OCI-LY1 (cell line): ENCODE measurements at regions not wholly inside any gene's neighbourhood (a gene's known extent, or its start where the extent isn't known, plus 50 kb on each side); places are given as distances from the start of the nearest gene placed in this dataset.

ENCODE experiments used
- H2AFZ ChIP-seq: fragments of 200-600 bp; sonication (generic), shearing (Covaris generic); 2 replicates; pipeline ENCODE4 v1.6.0; 2014; ENCODE audit warnings: antibody characterized with exemption, mild to moderate bottlenecking, low read length
- H3F3A ChIP-seq: fragments of 200-600 bp; sonication (generic), shearing (Covaris generic); 2 replicates; pipeline ENCODE4 v1.6.0; 2014; ENCODE audit warnings: mild to moderate bottlenecking, antibody characterized with exemption, low read length, moderate library complexity; ENCODE audit not compliant: insufficient read depth
- H3K27ac ChIP-seq: fragments of 200-600 bp; sonication (generic); 2 replicates; pipeline ENCODE4 v1.5.1; 2014; ENCODE audit warnings: low read length, mixed run types, mild to moderate bottlenecking, low read depth; ENCODE audit not compliant: poor library complexity, severe bottlenecking
- H3K27me3 ChIP-seq: fragments of 200-600 bp; sonication (generic); 2 replicates; pipeline ENCODE4 v1.6.0; 2014; ENCODE audit warnings: antibody characterized with exemption, mild to moderate bottlenecking, low read length, moderate library complexity; ENCODE audit not compliant: insufficient read depth
- H3K36me3 ChIP-seq: fragments of 200-600 bp; sonication (generic); 2 replicates; pipeline ENCODE4 v1.6.1; 2014; ENCODE audit warnings: mild to moderate bottlenecking, antibody characterized with exemption, low read length, moderate library complexity, mixed read lengths; ENCODE audit not compliant: insufficient read depth
- H3K4me1 ChIP-seq: fragments of 200-600 bp; sonication (generic); 2 replicates; pipeline ENCODE4 v1.5.1; 2014; ENCODE audit warnings: mild to moderate bottlenecking, low read length, moderate library complexity; ENCODE audit not compliant: insufficient read depth, severe bottlenecking
- H3K4me2 ChIP-seq: fragments of 200-600 bp; sonication (generic), shearing (Covaris generic); 2 replicates; pipeline ENCODE4 v1.6.1; 2014; ENCODE audit warnings: low read length
- H3K4me3 ChIP-seq: fragments of 200-600 bp; sonication (generic); 2 replicates; pipeline ENCODE4 v1.5.1; 2014; ENCODE audit warnings: low read length, low read depth, mild to moderate bottlenecking, mixed read lengths; ENCODE audit not compliant: poor library complexity, severe bottlenecking
- H3K79me2 ChIP-seq: fragments of 200-600 bp; shearing (Covaris generic); 2 replicates; pipeline ENCODE4 v1.6.1; 2016; ENCODE audit warnings: mixed run types, low read length, mixed read lengths; ENCODE audit not compliant: insufficient read depth
- H3K9ac ChIP-seq: fragments of 200-600 bp; sonication (generic), shearing (Covaris generic); 2 replicates; pipeline ENCODE4 v1.6.1; 2014; ENCODE audit warnings: mild to moderate bottlenecking, low read length, mixed read lengths
- H3K9me2 ChIP-seq: fragments of 200-600 bp; sonication (generic), shearing (Covaris generic); 2 replicates; pipeline ENCODE4 v1.6.1; 2014; ENCODE audit warnings: low read depth, mild to moderate bottlenecking, low read length, mixed read lengths
- H3K9me3 ChIP-seq: fragments of 200-600 bp; shearing (Covaris generic); 2 replicates; pipeline ENCODE4 v1.6.1; 2014; ENCODE audit warnings: low read length, mixed read lengths
- H4K20me1 ChIP-seq: fragments of 200-600 bp; sonication (generic), shearing (Covaris generic); 2 replicates; pipeline ENCODE4 v1.6.0; 2016; ENCODE audit warnings: mild to moderate bottlenecking, low read length; ENCODE audit not compliant: insufficient read depth
- CTCF ChIP-seq: fragments of 200-600 bp; sonication (generic), shearing (Covaris generic); IDR thresholded peaks from 2 replicates; pipeline ENCODE4 v1.5.1; 2017; ENCODE audit warnings: mild to moderate bottlenecking, antibody characterized with exemption, low read length, moderate library complexity, mixed read lengths
- EZH2 ChIP-seq: fragments of 200-600 bp; sonication (generic), shearing (Covaris generic); IDR thresholded peaks from 2 replicates; pipeline ENCODE4 v1.8.0; 2017; ENCODE audit warnings: borderline replicate concordance, mixed run types, mild to moderate bottlenecking, antibody characterized with exemption, low read length, moderate library complexity, mixed read lengths

- Histone ChIP-seq H3K4me2 (no peak overlapping the region), H3K9me3 (no peaks in the 10 kb centered on the region)
- TF ChIP-seq CTCF (no peak), EZH2 (no peak)
These were observed 310.9 kb upstream of the SLITRK3 start for GRCh38 chr3:165507060-165507459.

DNA sequence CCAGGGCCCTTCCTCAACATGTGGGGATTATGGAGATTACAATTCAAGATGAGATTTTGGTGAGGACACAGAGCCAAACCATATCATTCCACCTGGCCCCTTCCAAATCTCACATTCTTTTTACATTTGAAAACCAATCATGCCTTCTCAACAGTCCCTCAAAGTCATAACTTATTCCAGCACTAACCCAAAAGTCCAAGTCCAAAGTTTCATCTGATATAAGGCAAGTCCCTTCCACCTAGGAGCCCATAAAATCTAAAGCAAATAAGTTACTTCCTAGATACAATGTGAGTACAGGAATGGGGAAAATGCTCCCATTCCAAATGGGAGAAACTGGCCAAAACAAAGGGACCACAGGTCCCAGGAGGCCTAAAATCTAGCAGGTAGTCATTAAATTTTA is 309.5 kb upstream of the SLITRK3 start:
- TF ChIP-seq EZH2 (no peak), CTCF (no peak)
- H3K9me3 ChIP-seq, result no peaks in the 10 kb centered on the region
- no peaks in the 10 kb centered on the region for H3K9me2 ChIP-seq
- H4K20me1 ChIP-seq, result no peaks in the 10 kb centered on the region
- H3K4me2 ChIP-seq, result no peak overlapping the region
- H3K4me1 ChIP-seq, result no peaks in the 10 kb centered on the region
- no peaks in the 10 kb centered on the region for H3F3A ChIP-seq
- H3K9ac ChIP-seq, result no peak overlapping the region
- H3K79me2 ChIP-seq, result no peaks in the 10 kb centered on the region
- no peaks in the 10 kb centered on the region for H3K36me3 ChIP-seq
- H2AFZ ChIP-seq, result no peak overlapping the region
- H3K27me3 ChIP-seq, result no peaks in the 10 kb centered on the region
- no peak overlapping the region for H3K27ac ChIP-seq
- no peak overlapping the region for H3K4me3 ChIP-seq

More at GRCh38 chr3:165507060-165507459, 310.9 kb upstream of the SLITRK3 start:
- H3K9me2 ChIP-seq, result no peaks in the 10 kb centered on the region
- no peaks in the 10 kb centered on the region for H3K4me1 ChIP-seq
- H3K4me3 ChIP-seq, result no peak overlapping the region
- no peaks in the 10 kb centered on the region for H4K20me1 ChIP-seq
- H3K36me3 ChIP-seq, result no peaks in the 10 kb centered on the region
- no peak overlapping the region for H2AFZ ChIP-seq
- no peak overlapping the region for H3K9ac ChIP-seq
- no peaks in the 10 kb centered on the region for H3K27me3 ChIP-seq
- H3F3A ChIP-seq, result no peaks in the 10 kb centered on the region
- no peaks in the 10 kb centered on the region for H3K79me2 ChIP-seq
- no peak overlapping the region for H3K27ac ChIP-seq

DNA sequence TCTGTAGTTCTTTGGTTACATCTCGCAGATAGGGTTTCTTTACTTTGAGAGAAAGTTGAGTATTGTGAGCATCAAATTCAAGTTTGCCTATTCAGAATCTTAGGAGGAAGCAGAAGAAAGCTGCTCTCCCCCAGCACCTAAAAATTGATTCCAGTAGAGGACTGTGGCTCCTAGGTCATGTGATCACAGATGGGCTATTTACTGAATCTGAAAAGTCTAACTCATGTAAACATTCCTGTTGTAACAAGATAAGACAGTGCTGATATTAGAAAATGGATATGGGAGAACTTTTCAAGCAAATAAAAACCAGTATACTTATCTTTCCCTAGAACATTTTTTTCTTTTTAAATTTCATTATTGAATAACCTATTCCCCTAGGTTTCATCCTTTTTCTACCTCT is 308.4 kb upstream of the SLITRK3 start:
- Histone ChIP-seq H2AFZ (no peak overlapping the region), H3K27me3 (no peaks in the 10 kb centered on the region), H3K36me3 (no peaks in the 10 kb centered on the region), H3K79me2 (no peaks in the 10 kb centered on the region), H3K4me2 (no peak overlapping the region), H3K9me2 (no peaks in the 10 kb centered on the region), H3K4me1 (no peaks in the 10 kb centered on the region), H3K27ac (no peak overlapping the region), H4K20me1 (no peaks in the 10 kb centered on the region), H3F3A (no peaks in the 10 kb centered on the region), H3K9ac (no peak overlapping the region), H3K4me3 (no peak overlapping the region), H3K9me3 (no peaks in the 10 kb centered on the region)
- TF ChIP-seq EZH2, result no peak
- TF ChIP-seq CTCF, result no peak
